ENCODE measurements at regions not wholly inside any gene's neighbourhood (a gene's known extent, or its start where the extent isn't known, plus 50 kb on each side); places are given as distances from the start of the nearest gene placed in this dataset.

GRCh38 chr9:30197453-30197852 lies 2187.0 kb upstream of the ACO1 start:
- TF ChIP-seq EZH2 (optimal IDR thresholded peaks at IDR 0.05; ENCODE audit: low read depth, low read length) (no peak), CTCF (IDR thresholded peaks at IDR 0.05; ENCODE audit: low read length) (no peak)
